HCT116 (cell line): ENCODE measurements at regions not wholly inside any gene's neighbourhood (a gene's known extent, or its start where the extent isn't known, plus 50 kb on each side); places are given as distances from the start of the nearest gene placed in this dataset.

Source experiments
- ATAC-seq: fragments of 200-7000 bp; cut with Tn5 transposase; 2 replicates; pipeline ENCODE4 v1.9.1; 2020; ENCODE audit warnings: mild to moderate bottlenecking, moderate library complexity
- BruUV-seq: library from RNA; stranded (reverse); fragments of 400-500 nt; replicated peaks from 2 replicates; lab custom pipeline; 2021; lab: Mats Ljungman, UMichigan
- CTCF ChIA-PET: fragments of 300-600 bp; sonication (Branson Sonifier 250); formaldehyde crosslinking; loops from one replicate; lab custom pipeline; 2021; ENCODE audit warnings: antibody characterized with exemption; lab: Charles Lee
- POLR2A ChIA-PET: fragments of 300-600, 350-600 bp; sonication (Branson Sonifier 250); formaldehyde crosslinking; loops from one replicate; lab custom pipeline; 2021; ENCODE audit warnings: antibody characterized with exemption; lab: Charles Lee
- RAD21 ChIA-PET, 2 experiments: fragments of 300-600 bp; sonication (Branson Sonifier 250); formaldehyde crosslinking; loops; one replicate each; lab custom pipeline; 2023; ENCODE audit warnings: low total read pairs in 2 of 2; ENCODE audit not compliant: uncharacterized antibody in 2 of 2, unreplicated experiment in 2 of 2, low non-redundant PET in 1 of 2; lab: Charles Lee
- DNase-seq: peaks from one replicate; pipeline ENCODE4 v3.0.0-alpha.2; 2010; ENCODE audit warnings: low read depth, low spot score
- H2AFZ ChIP-seq: fragments of 200-600 bp; shearing (Covaris generic), sonication (generic); 2 replicates; pipeline ENCODE4 v1.6.1; 2017; ENCODE audit warnings: low read depth, mixed run types, mixed read lengths, antibody characterized with exemption, low read length; ENCODE audit not compliant: poor library complexity, severe bottlenecking
- H3K27ac ChIP-seq: 2 replicates; pipeline ENCODE4 v1.5.1; 2012; ENCODE audit warnings: low read depth, low read length
- H3K27me3 ChIP-seq: fragments of 200-600 bp; sonication (generic); 2 replicates; pipeline ENCODE4 v1.6.1; 2016; ENCODE audit warnings: mixed run types, low read length, mixed read lengths; ENCODE audit not compliant: insufficient read depth
- H3K36me3 ChIP-seq, 2 experiments: fragments of 200-500 bp in 1 of 2; fragments of 200-600 bp in 1 of 2; sonication (Bioruptor generic) in 1 of 2; sonication (generic) in 1 of 2; 2 replicates each; pipeline versions ENCODE4 v1.5.1 to v1.6.1; 2014 to 2016; ENCODE audit warnings: low read length in 2 of 2, inconsistent platforms in 1 of 2, mixed read lengths in 1 of 2, mixed run types in 1 of 2; ENCODE audit not compliant: insufficient read depth in 2 of 2, control insufficient read depth in 1 of 2
- H3K4me1 ChIP-seq, 2 experiments: fragments of 200-600 bp in 1 of 2; sonication (generic) in 1 of 2; 2 replicates each; pipeline versions ENCODE4 v1.5.1 to v1.6.1; 2012 to 2017; ENCODE audit warnings: low read length in 2 of 2, inconsistent platforms in 1 of 2, mild to moderate bottlenecking in 1 of 2, mixed read lengths in 1 of 2, mixed run types in 1 of 2, moderate library complexity in 1 of 2; ENCODE audit not compliant: insufficient read depth in 2 of 2, control insufficient read depth in 1 of 2
- H3K4me2 ChIP-seq: fragments of 200-600 bp; sonication (generic); 2 replicates; pipeline ENCODE4 v1.6.1; 2017; ENCODE audit warnings: mixed run types, low read length, mixed read lengths
- H3K4me3 ChIP-seq, 2 experiments: fragments of 200-600 bp in 1 of 2; sonication (generic) in 1 of 2; replicated peaks in 1 of 2; 2 replicates each; pipeline ENCODE4 v1.5.1; 2011 to 2016; ENCODE audit warnings: low read length in 2 of 2, control low read depth in 1 of 2, low read depth in 1 of 2, mild to moderate bottlenecking in 1 of 2, mixed read lengths in 1 of 2, mixed run types in 1 of 2
- H3K79me2 ChIP-seq: fragments of 200-600 bp; sonication (generic); 2 replicates; pipeline ENCODE4 v1.6.1; 2017; ENCODE audit warnings: mild to moderate bottlenecking, mixed run types, low read length, moderate library complexity, mixed read lengths; ENCODE audit not compliant: insufficient read depth
- H3K9ac ChIP-seq: fragments of 200-600 bp; sonication (generic); 2 replicates; pipeline ENCODE4 v1.6.1; 2016; ENCODE audit warnings: low read length, mixed read lengths
- H3K9me2 ChIP-seq: fragments of 200-600 bp; sonication (generic), shearing (Covaris generic); 2 replicates; pipeline ENCODE4 v1.6.1; 2017; ENCODE audit warnings: mixed run types, mild to moderate bottlenecking, moderate library complexity; ENCODE audit not compliant: insufficient read depth
- H3K9me3 ChIP-seq, 2 experiments: fragments of 200-500 bp in 1 of 2; fragments of 200-600 bp in 1 of 2; sonication (Bioruptor generic) in 1 of 2; sonication (generic) in 1 of 2; 2 replicates each; pipeline ENCODE4 v1.6.1; 2014 to 2017; ENCODE audit warnings: low read length in 2 of 2, mixed read lengths in 2 of 2, inconsistent platforms in 1 of 2, low read depth in 1 of 2, mild to moderate bottlenecking in 1 of 2, mixed run types in 1 of 2, moderate library complexity in 1 of 2; ENCODE audit not compliant: control insufficient read depth in 1 of 2, insufficient read depth in 1 of 2
- H4K20me1 ChIP-seq: fragments of 200-600 bp; sonication (generic), shearing (Covaris generic); 2 replicates; pipeline ENCODE4 v1.6.1; 2017; ENCODE audit warnings: mixed run types, mild to moderate bottlenecking, moderate library complexity; ENCODE audit not compliant: insufficient read depth
- CBX3 ChIP-seq: IDR thresholded peaks from 2 replicates; pipeline ENCODE4 v1.6.1; 2012; ENCODE audit warnings: low read depth
- CEBPB ChIP-seq: IDR thresholded peaks from 2 replicates; pipeline ENCODE4 v1.6.1; 2012; ENCODE audit warnings: low read depth
- FOSL1 ChIP-seq: IDR thresholded peaks from 2 replicates; pipeline ENCODE4 v1.6.1; 2012; ENCODE audit warnings: low read depth
- MAX ChIP-seq: IDR thresholded peaks from 2 replicates; pipeline ENCODE4 v1.6.1; 2012
- POLR2A ChIP-seq: IDR thresholded peaks from 2 replicates; pipeline ENCODE4 v1.7.0; 2011; ENCODE audit warnings: borderline replicate concordance; ENCODE audit not compliant: insufficient read depth, insufficient read length; ENCODE audit errors: extremely low read depth
- SIN3A ChIP-seq: IDR thresholded peaks from 2 replicates; pipeline ENCODE4 v1.6.1; 2012; ENCODE audit warnings: low read depth
- TCF7L2 ChIP-seq: IDR thresholded peaks from 2 replicates; pipeline ENCODE4 v1.7.0; 2011; ENCODE audit warnings: borderline replicate concordance, inconsistent platforms; ENCODE audit not compliant: insufficient read depth, insufficient read length; ENCODE audit errors: extremely low read depth
- ZFX ChIP-seq: fragments of 450-650 bp; IDR thresholded peaks from 2 replicates; pipeline ENCODE4 v1.6.1; 2017
- ZNF274 ChIP-seq: fragments of 200-500 bp; sonication (Bioruptor generic); IDR thresholded peaks from 2 replicates; pipeline ENCODE4 v1.6.1; 2014; ENCODE audit warnings: mild to moderate bottlenecking, low read depth, low read length, inconsistent platforms
- intact Hi-C: fragments of 100-400 bp; cut with micrococcal nuclease; formaldehyde crosslinking; loops from 2 replicates; pipeline ENCODE4 v1.10.0; 2022

DNA sequence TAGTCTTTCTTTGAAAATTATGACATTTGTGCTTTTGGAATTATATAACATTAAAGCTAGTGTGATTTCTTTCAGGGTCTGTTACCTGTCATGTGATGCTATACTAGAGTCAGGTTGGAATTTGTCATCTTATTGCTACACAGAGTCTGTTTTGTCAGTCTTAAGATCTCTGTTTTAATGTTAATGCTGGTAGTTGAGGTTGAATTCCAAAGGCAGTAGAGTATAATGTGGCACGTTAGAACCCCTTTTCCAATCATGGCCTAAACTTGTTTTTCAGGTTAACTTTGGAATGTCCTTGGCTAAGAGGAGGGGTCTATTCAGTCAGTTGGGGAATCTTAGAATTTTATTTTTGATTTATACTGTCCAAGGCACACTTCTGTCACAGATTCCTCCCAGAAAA is 258.5 kb downstream of the PABPC4L start (continued):
- no peak for TF ChIP-seq POLR2A
- no peak for TF ChIP-seq CBX3
- no peak for TF ChIP-seq TCF7L2
- TF ChIP-seq SIN3A, result no peak

GRCh38 chr4:133938061-133938460 is 263.5 kb downstream of the PABPC4L start:
- no peak for DNase-seq
- Histone ChIP-seq H3K27me3 (no peaks in the 10 kb centered on the region), H3K36me3 (no peaks in the 10 kb centered on the region), H2AFZ (peak overlapping the region; percentile 45), H3K9me2 (no peaks in the 10 kb centered on the region), H4K20me1 (no peaks in the 10 kb centered on the region), H3K79me2 (no peaks in the 10 kb centered on the region), H3K9ac (no peak overlapping the region), H3K27ac (no peak overlapping the region), H3K4me3 (no peak overlapping the region), H3K4me1 (no peaks in the 10 kb centered on the region), H3K9me3 (no peaks in the 10 kb centered on the region), H3K4me2 (no peak overlapping the region)
- TF ChIP-seq SIN3A, result no peak
- no peak for TF ChIP-seq FOSL1
- no peak for TF ChIP-seq ZFX
- CTCF ChIA-PET, result no interaction called here
- RAD21 ChIA-PET, result no interaction called here
- POLR2A ChIA-PET, result no interaction called here
- BruUV-seq, result no TSS peak
- intact Hi-C loops, result no loop called here
- ATAC-seq, result no peak

GRCh38 chr4:133929531-133930239 is 271.9 kb downstream of the PABPC4L start:
- Histone ChIP-seq H3K79me2 (no peaks in the 10 kb centered on the region), H3K4me1 (no peaks in the 10 kb centered on the region), H4K20me1 (no peaks in the 10 kb centered on the region), H3K27me3 (no peaks in the 10 kb centered on the region), H3K27ac (no peak overlapping the region), H3K9me3 (no peaks in the 10 kb centered on the region), H3K4me2 (no peak overlapping the region), H2AFZ (no peak overlapping the region), H3K9ac (no peak overlapping the region), H3K36me3 (no peaks in the 10 kb centered on the region), H3K4me3 (no peak overlapping the region), H3K9me2 (no peaks in the 10 kb centered on the region)
- no TSS peak for BruUV-seq
- intact Hi-C loops, result no loop called here
- RAD21 ChIA-PET, result no interaction called here
- DNase-seq (no peak), ATAC-seq (no peak)
- CTCF ChIA-PET, result no interaction called here
- POLR2A ChIA-PET, result no interaction called here
- TF ChIP-seq MAX, result no peak
- no peak for TF ChIP-seq ZNF274
- no peak for TF ChIP-seq POLR2A
- TF ChIP-seq CEBPB, result 0 out of 2 replicates have a peak, but pooled peaks have one; percentile 25
